Ectodermal cell (in vitro differentiated cells): ENCODE measurements at regions not wholly inside any gene's neighbourhood (a gene's known extent, or its start where the extent isn't known, plus 50 kb on each side); places are given as distances from the start of the nearest gene placed in this dataset.

Source experiments
- H3K27ac ChIP-seq: 2 replicates; pipeline ENCODE4 v1.7.0; 2013; ENCODE audit warnings: mild to moderate bottlenecking, low read depth, low read length; ENCODE audit not compliant: insufficient read depth, poor library complexity, severe bottlenecking
- H3K27me3 ChIP-seq: 2 replicates; pipeline ENCODE4 v1.7.0; 2013; ENCODE audit warnings: mild to moderate bottlenecking, low read length; ENCODE audit not compliant: insufficient read depth, control insufficient read depth, poor library complexity, severe bottlenecking
- H3K36me3 ChIP-seq: one replicate; pipeline ENCODE4 v1.7.0; 2013; ENCODE audit warnings: low read length; ENCODE audit not compliant: control insufficient read depth, insufficient read depth
- H3K4me1 ChIP-seq: one replicate; pipeline ENCODE4 v1.7.0; 2013; ENCODE audit warnings: low read length; ENCODE audit not compliant: control insufficient read depth, insufficient read depth
- H3K4me3 ChIP-seq: 2 replicates; pipeline ENCODE4 v1.7.0; 2013; ENCODE audit warnings: low read depth, low read length, control low read depth; ENCODE audit not compliant: insufficient read depth
- H3K9me3 ChIP-seq: 2 replicates; pipeline ENCODE4 v1.7.0; 2013; ENCODE audit warnings: mild to moderate bottlenecking, low read length, moderate library complexity; ENCODE audit not compliant: control insufficient read depth
- WGBS, 2 experiments: methylation state at CpG; one replicate each; pipeline ENCODE4 v1.1.7; 2013; ENCODE audit warnings: missing lambda C conversion rate in 2 of 2; 5-methylcytosine and 5-hydroxymethylcytosine counted together

DNA sequence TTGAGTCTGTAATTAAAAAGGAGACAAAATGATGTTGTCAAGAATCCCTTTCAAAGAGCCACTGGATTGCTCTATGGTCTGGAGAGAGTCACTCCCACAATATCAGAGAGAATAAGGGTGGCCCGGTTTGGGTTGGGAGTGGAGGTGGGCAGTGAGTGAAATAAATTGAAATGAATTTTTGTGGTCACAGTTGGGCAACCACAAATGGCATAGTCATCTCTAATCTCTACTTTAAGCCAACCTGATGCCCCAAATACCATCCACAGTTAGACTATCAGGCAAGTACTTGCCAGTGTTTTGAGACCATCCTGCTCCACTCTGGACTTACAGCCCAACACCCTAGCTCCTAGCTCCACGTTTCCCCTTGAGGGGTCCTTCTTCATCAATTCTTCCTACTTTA, 559.7 kb downstream of the BCL11A start:
- H3K4me3 ChIP-seq = no peak overlapping the region

GRCh38 chr2:59988341-59988740, 565.1 kb downstream of the BCL11A start:
- Histone ChIP-seq H3K4me3 (no peak overlapping the region), H3K27ac (no peak overlapping the region), H3K4me1 (no peaks in the 10 kb centered on the region), H3K36me3 (no peaks in the 10 kb centered on the region), H3K27me3 (no peaks in the 10 kb centered on the region), H3K9me3 (no peaks in the 10 kb centered on the region)

More for the DNA sequence above, 559.7 kb downstream of the BCL11A start:
- no peaks in the 10 kb centered on the region for H3K4me1 ChIP-seq
- no peak overlapping the region for H3K27ac ChIP-seq
- H3K27me3 ChIP-seq = no peaks in the 10 kb centered on the region
- no peaks in the 10 kb centered on the region for H3K36me3 ChIP-seq
- H3K9me3 ChIP-seq = no peaks in the 10 kb centered on the region
- 86 to 91% methylated on average over 1 to 2 of the region's 2 CpGs for WGBS, 2 experiments

DNA sequence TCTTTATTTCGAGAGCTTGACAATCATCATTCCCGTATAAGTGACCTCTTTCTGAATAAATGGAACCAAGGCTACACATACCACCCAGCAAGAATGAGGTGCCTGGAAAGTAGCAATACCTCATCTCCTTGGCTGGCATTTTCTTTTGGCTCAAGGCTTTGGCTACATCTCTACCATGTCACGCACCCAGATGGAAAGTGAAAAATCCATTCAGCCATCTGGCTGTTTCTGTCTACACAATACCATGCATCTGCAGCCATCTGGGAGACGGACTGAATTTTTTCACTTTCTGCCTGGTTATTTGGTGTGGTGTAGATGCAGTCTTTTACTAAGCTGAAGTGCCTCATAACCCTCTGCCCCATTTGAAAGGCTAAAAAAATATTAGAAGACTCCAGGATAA, 566.9 kb downstream of the BCL11A start:
- no peaks in the 10 kb centered on the region for H3K9me3 ChIP-seq
- H3K27ac ChIP-seq = no peak overlapping the region
- H3K36me3 ChIP-seq = no peaks in the 10 kb centered on the region
- no peaks in the 10 kb centered on the region for H3K27me3 ChIP-seq
- H3K4me3 ChIP-seq = no peak overlapping the region
- H3K4me1 ChIP-seq = no peaks in the 10 kb centered on the region
- WGBS, 2 experiments = 96 to 97% methylated on average over 4 of the region's 4 CpGs

GRCh38 chr2:59985923-59986322, 567.5 kb downstream of the BCL11A start:
- Histone ChIP-seq H3K27ac (no peak overlapping the region), H3K36me3 (no peaks in the 10 kb centered on the region), H3K9me3 (no peaks in the 10 kb centered on the region), H3K4me1 (no peaks in the 10 kb centered on the region), H3K27me3 (no peaks in the 10 kb centered on the region), H3K4me3 (no peak overlapping the region)
- WGBS, 2 experiments = 83 to 100% methylated on average over 1 to 3 of the region's 3 CpGs

- Histone ChIP-seq H3K4me1 (peaks cover 4% of the 10 kb centered on the region), H3K9me3 (no peaks in the 10 kb centered on the region), H3K36me3 (no peaks in the 10 kb centered on the region), H3K4me3 (no peak overlapping the region), H3K27me3 (no peaks in the 10 kb centered on the region), H3K27ac (no peak overlapping the region)
- WGBS, 2 experiments = 83 to 89% methylated on average over 4 of the region's 4 CpGs
These were observed 579.2 kb downstream of the BCL11A start for GRCh38 chr2:59974051-59974766.

- Histone ChIP-seq H3K4me1 (peaks cover 4% of the 10 kb centered on the region), H3K36me3 (no peaks in the 10 kb centered on the region), H3K27me3 (no peaks in the 10 kb centered on the region), H3K27ac (no peak overlapping the region), H3K4me3 (no peak overlapping the region), H3K9me3 (no peaks in the 10 kb centered on the region)
- WGBS, 2 experiments = 95 to 99% methylated on average over 5 of the region's 5 CpGs
These were observed 584.3 kb downstream of the BCL11A start for GRCh38 chr2:59969161-59969560.

GRCh38 chr2:59968441-59968840, 585.0 kb downstream of the BCL11A start:
- Histone ChIP-seq H3K4me1 (no peaks in the 10 kb centered on the region), H3K27me3 (no peaks in the 10 kb centered on the region), H3K27ac (no peak overlapping the region), H3K9me3 (no peaks in the 10 kb centered on the region), H3K36me3 (no peaks in the 10 kb centered on the region), H3K4me3 (no peak overlapping the region)
- WGBS, 2 experiments = 69 to 85% methylated on average over 1 of the region's 1 CpG

DNA sequence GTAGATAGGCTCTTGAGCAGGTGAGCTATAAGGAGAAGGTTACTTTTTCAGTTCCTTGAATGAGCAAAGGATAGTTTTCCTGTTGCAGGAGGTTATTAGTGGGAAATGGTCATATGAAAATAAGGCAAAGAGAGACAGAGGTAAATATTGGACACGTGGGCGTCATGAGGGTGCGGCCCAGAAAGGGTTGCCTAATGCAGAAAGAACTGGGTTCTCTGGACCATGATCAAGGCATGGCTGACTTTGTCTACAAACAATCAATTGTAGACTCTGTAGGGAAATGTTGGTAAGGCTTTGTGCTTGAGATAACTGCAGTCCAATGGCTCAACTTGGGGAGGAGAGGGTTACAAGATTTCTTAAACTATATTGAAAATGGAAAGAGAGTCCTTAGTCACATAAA, 585.8 kb downstream of the BCL11A start:
- Histone ChIP-seq H3K9me3 (no peaks in the 10 kb centered on the region), H3K27me3 (no peaks in the 10 kb centered on the region), H3K36me3 (no peaks in the 10 kb centered on the region), H3K27ac (no peak overlapping the region), H3K4me3 (no peak overlapping the region), H3K4me1 (no peaks in the 10 kb centered on the region)
- 93 to 99% methylated on average over 3 of the region's 3 CpGs for WGBS, 2 experiments

DNA sequence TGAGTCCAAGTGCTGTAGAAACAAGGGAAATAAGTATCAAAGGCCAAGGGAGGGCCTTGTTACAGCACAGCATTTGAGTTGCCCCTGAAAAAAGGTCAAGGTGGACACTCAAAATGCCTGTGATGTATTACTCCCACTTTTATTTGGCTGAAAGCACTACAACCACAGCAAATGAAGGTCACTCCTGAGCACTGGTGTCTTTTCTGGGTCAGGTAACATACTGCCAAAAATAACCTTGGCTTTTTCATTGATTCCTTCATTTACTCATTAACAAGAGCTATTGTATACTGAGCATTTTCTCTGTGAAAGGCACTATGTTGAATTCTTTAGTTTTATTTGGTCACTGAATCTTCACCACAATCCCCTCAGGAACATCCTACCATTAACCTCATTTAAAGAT, 590.3 kb downstream of the BCL11A start:
- Histone ChIP-seq H3K27me3 (no peaks in the 10 kb centered on the region), H3K4me3 (no peak overlapping the region), H3K27ac (no peak overlapping the region), H3K4me1 (no peaks in the 10 kb centered on the region), H3K36me3 (no peaks in the 10 kb centered on the region), H3K9me3 (no peaks in the 10 kb centered on the region)

- Histone ChIP-seq H3K4me1 (no peaks in the 10 kb centered on the region), H3K27me3 (no peaks in the 10 kb centered on the region), H3K9me3 (no peaks in the 10 kb centered on the region), H3K27ac (no peak overlapping the region), H3K4me3 (no peak overlapping the region), H3K36me3 (no peaks in the 10 kb centered on the region)
- 89 to 90% methylated on average over 1 to 2 of the region's 2 CpGs for WGBS, 2 experiments
These were observed 591.7 kb downstream of the BCL11A start for GRCh38 chr2:59961746-59962145.

DNA sequence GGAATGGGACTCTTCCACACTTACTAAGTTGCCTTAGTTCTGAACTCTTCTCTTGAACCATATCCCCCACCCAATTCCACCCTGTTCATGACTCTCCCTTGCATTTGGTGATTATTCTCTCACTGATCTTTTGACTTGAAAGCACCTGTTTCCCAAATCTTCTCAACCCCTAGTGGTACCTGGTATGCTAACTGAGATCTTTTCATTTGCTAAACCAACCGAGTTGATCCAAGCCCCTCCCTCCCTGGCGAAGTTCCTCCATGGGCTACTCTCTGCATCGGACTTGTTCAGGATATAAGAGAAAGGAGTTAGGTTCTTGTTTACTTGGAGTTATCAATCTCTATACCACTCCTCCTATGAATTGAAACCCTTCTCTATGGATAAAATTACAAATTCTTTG, 593.5 kb downstream of the BCL11A start:
- no peaks in the 10 kb centered on the region for H3K4me1 ChIP-seq
- H3K36me3 ChIP-seq = no peaks in the 10 kb centered on the region
- no peaks in the 10 kb centered on the region for H3K27me3 ChIP-seq
- H3K27ac ChIP-seq = no peak overlapping the region
- WGBS, 2 experiments = 0 to 13% methylated on average over 1 of the region's 3 CpGs
- no peaks in the 10 kb centered on the region for H3K9me3 ChIP-seq
- no peak overlapping the region for H3K4me3 ChIP-seq
